ENCODE measurements at regions not wholly inside any gene's neighbourhood (a gene's known extent, or its start where the extent isn't known, plus 50 kb on each side); places are given as distances from the start of the nearest gene placed in this dataset.

DNA sequence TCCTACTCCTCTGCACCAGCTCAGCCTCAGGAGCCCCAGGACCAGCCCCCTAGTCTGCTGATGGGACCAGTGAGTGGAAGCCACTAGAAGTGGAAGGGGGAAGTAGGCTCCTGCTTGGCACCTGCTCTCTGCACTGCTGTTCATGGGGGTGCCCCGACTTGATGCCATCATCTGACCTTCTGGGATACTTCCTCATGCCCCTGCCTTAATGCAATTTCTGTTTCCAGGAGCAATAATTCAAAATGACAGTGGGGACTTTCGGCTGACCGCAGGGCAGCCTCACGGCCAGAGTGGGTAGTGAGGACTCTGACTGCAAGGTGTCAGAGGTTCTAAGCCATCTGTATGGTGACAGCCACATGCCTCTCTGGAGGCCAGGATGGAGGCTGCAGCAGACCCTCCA, 196.4 kb upstream of the WSCD1 start:
- TF ChIP-seq POLR2A (IDR thresholded peaks at IDR 0.05), result no peak
- TF ChIP-seq CTCF (IDR thresholded peaks at IDR 0.05), result no peak
